ENCODE measurements at regions not wholly inside any gene's neighbourhood (a gene's known extent, or its start where the extent isn't known, plus 50 kb on each side); places are given as distances from the start of the nearest gene placed in this dataset.

DNA sequence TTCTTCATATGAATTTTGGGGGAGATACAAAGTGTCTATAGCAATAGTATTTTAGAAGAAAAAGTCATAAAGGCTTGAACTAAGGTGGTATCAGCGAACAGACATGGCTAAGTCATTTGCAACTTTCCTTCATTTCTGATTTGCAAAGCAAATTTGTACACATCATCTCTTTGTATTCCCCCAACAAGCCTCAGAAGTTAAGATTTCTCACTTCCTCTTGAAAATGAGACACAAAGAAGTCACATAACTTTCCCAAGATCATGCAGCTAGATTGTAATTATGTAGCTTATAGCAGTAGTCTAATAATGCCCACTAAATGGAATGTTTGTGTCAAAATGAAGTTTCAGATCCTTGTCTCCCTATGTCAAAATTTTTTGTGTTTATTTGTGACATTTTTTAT, 709.8 kb upstream of the HS3ST1 start:
- Histone ChIP-seq H2AFZ (ENCODE audit: low read depth) (no peak overlapping the region), H3F3A (replicated peaks; ENCODE audit: insufficient read depth) (no peaks in the 10 kb centered on the region), H3K4me2 (no peak overlapping the region), H4K20me1 (ENCODE audit: insufficient read depth) (no peaks in the 10 kb centered on the region), H3K9me3 (peaks cover 9% of the 10 kb centered on the region; the same call in 1 of the 2 replicates), H3K9me2 (no peaks in the 10 kb centered on the region), H3K9ac (no peak overlapping the region), H3K27ac (ENCODE audit: low read depth in 2 of 2, low read length in 1 of 2) (no peak overlapping the region), H3K79me2 (ENCODE audit: insufficient read depth) (no peaks in the 10 kb centered on the region), H3K4me3 (ENCODE audit: low read depth in 2 of 2, low read length in 1 of 2) (no peak overlapping the region), H3K36me3 (replicated peaks in 1 of 2; ENCODE audit: control insufficient read depth in 1 of 2, insufficient read depth in 2 of 2, low read length in 1 of 2) (no peaks in the 10 kb centered on the region), H3K27me3 (ENCODE audit: insufficient read depth) (no peaks in the 10 kb centered on the region), H3K4me1 (ENCODE audit: control insufficient read depth in 1 of 2, insufficient read depth in 2 of 2, low read depth in 1 of 2, low read length in 1 of 2) (no peaks in the 10 kb centered on the region)
- POLR2A ChIA-PET = no interaction called here
- WGBS (ENCODE audit: low lambda C conversion rate) = 0% methylated on average over 1 of the region's 1 CpG
- no peak for TF ChIP-seq FOXJ3 (CRISPR knock-in tag; IDR thresholded peaks at IDR 0.05)
- TF ChIP-seq, protein P1, sequence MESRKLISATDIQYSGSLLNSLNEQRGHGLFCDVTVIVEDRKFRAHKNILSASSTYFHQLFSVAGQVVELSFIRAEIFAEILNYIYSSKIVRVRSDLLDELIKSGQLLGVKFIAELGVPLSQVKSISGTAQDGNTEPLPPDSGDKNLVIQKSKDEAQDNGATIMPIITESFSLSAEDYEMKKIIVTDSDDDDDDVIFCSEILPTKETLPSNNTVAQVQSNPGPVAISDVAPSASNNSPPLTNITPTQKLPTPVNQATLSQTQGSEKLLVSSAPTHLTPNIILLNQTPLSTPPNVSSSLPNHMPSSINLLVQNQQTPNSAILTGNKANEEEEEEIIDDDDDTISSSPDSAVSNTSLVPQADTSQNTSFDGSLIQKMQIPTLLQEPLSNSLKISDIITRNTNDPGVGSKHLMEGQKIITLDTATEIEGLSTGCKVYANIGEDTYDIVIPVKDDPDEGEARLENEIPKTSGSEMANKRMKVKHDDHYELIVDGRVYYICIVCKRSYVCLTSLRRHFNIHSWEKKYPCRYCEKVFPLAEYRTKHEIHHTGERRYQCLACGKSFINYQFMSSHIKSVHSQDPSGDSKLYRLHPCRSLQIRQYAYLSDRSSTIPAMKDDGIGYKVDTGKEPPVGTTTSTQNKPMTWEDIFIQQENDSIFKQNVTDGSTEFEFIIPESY (IDR thresholded peaks at IDR 0.05; ENCODE audit: borderline replicate concordance, low read depth) = no peak
- TF ChIP-seq POLR2AphosphoS5 (IDR thresholded peaks at IDR 0.05; ENCODE audit: low read depth, low read length) = no peak
- no peak for TF ChIP-seq NFIC (IDR thresholded peaks at IDR 0.05; ENCODE audit: borderline replicate concordance)
- TF ChIP-seq NRF1 (IDR thresholded peaks at IDR 0.05; ENCODE audit: low read depth, low read length) = no peak
- TF ChIP-seq, protein P2, sequence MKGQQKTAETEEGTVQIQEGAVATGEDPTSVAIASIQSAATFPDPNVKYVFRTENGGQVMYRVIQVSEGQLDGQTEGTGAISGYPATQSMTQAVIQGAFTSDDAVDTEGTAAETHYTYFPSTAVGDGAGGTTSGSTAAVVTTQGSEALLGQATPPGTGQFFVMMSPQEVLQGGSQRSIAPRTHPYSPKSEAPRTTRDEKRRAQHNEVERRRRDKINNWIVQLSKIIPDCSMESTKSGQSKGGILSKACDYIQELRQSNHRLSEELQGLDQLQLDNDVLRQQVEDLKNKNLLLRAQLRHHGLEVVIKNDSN (IDR thresholded peaks at IDR 0.05; ENCODE audit: borderline replicate concordance, low read depth) = no peak
- no peak for TF ChIP-seq TEAD4 (IDR thresholded peaks at IDR 0.05; ENCODE audit: borderline replicate concordance, insufficient read depth)
- TF ChIP-seq EZH2phosphoT487 (IDR thresholded peaks at IDR 0.05; ENCODE audit: borderline replicate concordance, low read depth) = no peak
- TF ChIP-seq GATA2 (CRISPR knock-in tag; IDR thresholded peaks at IDR 0.05) = no peak
- TF ChIP-seq RXRA (IDR thresholded peaks at IDR 0.05; ENCODE audit: borderline replicate concordance, low read depth) = no peak
- no peak for TF ChIP-seq MEF2A (IDR thresholded peaks at IDR 0.05; ENCODE audit: borderline replicate concordance, low read depth)
- TF ChIP-seq, protein P3, sequence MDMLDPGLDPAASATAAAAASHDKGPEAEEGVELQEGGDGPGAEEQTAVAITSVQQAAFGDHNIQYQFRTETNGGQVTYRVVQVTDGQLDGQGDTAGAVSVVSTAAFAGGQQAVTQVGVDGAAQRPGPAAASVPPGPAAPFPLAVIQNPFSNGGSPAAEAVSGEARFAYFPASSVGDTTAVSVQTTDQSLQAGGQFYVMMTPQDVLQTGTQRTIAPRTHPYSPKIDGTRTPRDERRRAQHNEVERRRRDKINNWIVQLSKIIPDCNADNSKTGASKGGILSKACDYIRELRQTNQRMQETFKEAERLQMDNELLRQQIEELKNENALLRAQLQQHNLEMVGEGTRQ (IDR thresholded peaks at IDR 0.05; ENCODE audit: borderline replicate concordance, low read depth, low read length) = no peak
- TF ChIP-seq FOSL2 (IDR thresholded peaks at IDR 0.05; ENCODE audit: borderline replicate concordance, low read depth) = no peak
- TF ChIP-seq YY1 (IDR thresholded peaks at IDR 0.05; ENCODE audit: low read depth) = no peak
- CTCF ChIA-PET = no interaction called here
- DNase-seq = no peak

DNA sequence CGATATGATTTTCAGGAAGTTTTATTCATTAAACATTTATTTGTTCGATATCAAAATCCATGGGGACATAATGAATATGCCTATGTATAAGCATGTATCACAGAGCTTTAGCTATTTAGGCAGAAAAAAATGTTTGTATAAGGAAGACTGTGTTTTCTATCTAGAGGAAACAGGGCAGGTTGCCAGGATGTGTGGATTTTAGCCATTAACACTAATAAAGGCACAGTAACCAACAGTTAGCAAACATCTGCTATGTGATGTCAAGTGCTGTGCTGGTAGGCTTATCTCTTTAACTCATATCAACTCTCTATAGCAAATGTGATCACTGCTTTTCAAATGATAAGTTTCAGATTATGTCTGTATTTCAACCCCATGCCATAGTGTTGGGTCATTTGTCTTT, 708.9 kb upstream of the HS3ST1 start:
- H2AFZ ChIP-seq (ENCODE audit: low read depth) = no peak overlapping the region
- TF ChIP-seq RXRA (IDR thresholded peaks at IDR 0.05; ENCODE audit: borderline replicate concordance, low read depth) (no peak), YY1 (IDR thresholded peaks at IDR 0.05; ENCODE audit: low read depth) (no peak), ELF1 (IDR thresholded peaks at IDR 0.05) (no peak), TEAD4 (IDR thresholded peaks at IDR 0.05; ENCODE audit: borderline replicate concordance, insufficient read depth) (no peak), GABPA (IDR thresholded peaks at IDR 0.05; ENCODE audit: low read depth) (no peak), POLR2AphosphoS5 (IDR thresholded peaks at IDR 0.05; ENCODE audit: low read depth, low read length) (no peak), FOSL2 (IDR thresholded peaks at IDR 0.05; ENCODE audit: borderline replicate concordance, low read depth) (no peak), JUND (IDR thresholded peaks at IDR 0.05) (no peak)
- TF ChIP-seq, protein P1 (IDR thresholded peaks at IDR 0.05; ENCODE audit: borderline replicate concordance, low read depth) = no peak
- TF ChIP-seq, protein P4, sequence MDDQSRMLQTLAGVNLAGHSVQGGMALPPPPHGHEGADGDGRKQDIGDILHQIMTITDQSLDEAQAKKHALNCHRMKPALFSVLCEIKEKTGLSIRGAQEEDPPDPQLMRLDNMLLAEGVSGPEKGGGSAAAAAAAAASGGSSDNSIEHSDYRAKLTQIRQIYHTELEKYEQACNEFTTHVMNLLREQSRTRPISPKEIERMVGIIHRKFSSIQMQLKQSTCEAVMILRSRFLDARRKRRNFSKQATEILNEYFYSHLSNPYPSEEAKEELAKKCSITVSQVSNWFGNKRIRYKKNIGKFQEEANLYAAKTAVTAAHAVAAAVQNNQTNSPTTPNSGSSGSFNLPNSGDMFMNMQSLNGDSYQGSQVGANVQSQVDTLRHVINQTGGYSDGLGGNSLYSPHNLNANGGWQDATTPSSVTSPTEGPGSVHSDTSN (IDR thresholded peaks at IDR 0.05) = no peak
- TF ChIP-seq, protein P5, sequence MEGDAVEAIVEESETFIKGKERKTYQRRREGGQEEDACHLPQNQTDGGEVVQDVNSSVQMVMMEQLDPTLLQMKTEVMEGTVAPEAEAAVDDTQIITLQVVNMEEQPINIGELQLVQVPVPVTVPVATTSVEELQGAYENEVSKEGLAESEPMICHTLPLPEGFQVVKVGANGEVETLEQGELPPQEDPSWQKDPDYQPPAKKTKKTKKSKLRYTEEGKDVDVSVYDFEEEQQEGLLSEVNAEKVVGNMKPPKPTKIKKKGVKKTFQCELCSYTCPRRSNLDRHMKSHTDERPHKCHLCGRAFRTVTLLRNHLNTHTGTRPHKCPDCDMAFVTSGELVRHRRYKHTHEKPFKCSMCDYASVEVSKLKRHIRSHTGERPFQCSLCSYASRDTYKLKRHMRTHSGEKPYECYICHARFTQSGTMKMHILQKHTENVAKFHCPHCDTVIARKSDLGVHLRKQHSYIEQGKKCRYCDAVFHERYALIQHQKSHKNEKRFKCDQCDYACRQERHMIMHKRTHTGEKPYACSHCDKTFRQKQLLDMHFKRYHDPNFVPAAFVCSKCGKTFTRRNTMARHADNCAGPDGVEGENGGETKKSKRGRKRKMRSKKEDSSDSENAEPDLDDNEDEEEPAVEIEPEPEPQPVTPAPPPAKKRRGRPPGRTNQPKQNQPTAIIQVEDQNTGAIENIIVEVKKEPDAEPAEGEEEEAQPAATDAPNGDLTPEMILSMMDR (IDR thresholded peaks at IDR 0.05) = no peak

More for the DNA sequence above, 708.9 kb upstream of the HS3ST1 start:
- Histone ChIP-seq H3F3A (replicated peaks; ENCODE audit: insufficient read depth) (no peaks in the 10 kb centered on the region), H3K4me3 (ENCODE audit: low read depth in 2 of 2, low read length in 1 of 2) (no peak overlapping the region), H3K4me2 (no peak overlapping the region), H3K27ac (ENCODE audit: low read depth in 2 of 2, low read length in 1 of 2) (no peak overlapping the region), H3K9me2 (no peaks in the 10 kb centered on the region), H3K9ac (no peak overlapping the region), H3K27me3 (ENCODE audit: insufficient read depth) (no peaks in the 10 kb centered on the region), H4K20me1 (ENCODE audit: insufficient read depth) (no peaks in the 10 kb centered on the region), H3K36me3 (replicated peaks in 1 of 2; ENCODE audit: control insufficient read depth in 1 of 2, insufficient read depth in 2 of 2, low read length in 1 of 2) (no peaks in the 10 kb centered on the region), H3K79me2 (ENCODE audit: insufficient read depth) (no peaks in the 10 kb centered on the region), H3K9me3 (peaks cover 9% of the 10 kb centered on the region; the same call in 1 of the 2 replicates), H3K4me1 (ENCODE audit: control insufficient read depth in 1 of 2, insufficient read depth in 2 of 2, low read depth in 1 of 2, low read length in 1 of 2) (no peaks in the 10 kb centered on the region)
- 3% methylated on average over 2 of the region's 2 CpGs for WGBS (ENCODE audit: low lambda C conversion rate)
- CTCF ChIA-PET = no interaction called here
- POLR2A ChIA-PET = no interaction called here
- no peak for DNase-seq
